IMR-90 (cell line): ENCODE measurements at regions not wholly inside any gene's neighbourhood (a gene's known extent, or its start where the extent isn't known, plus 50 kb on each side); places are given as distances from the start of the nearest gene placed in this dataset.

Source experiments
- ATAC-seq: fragments of 200-7000 bp; cut with Tn5 transposase; 2 replicates; pipeline ENCODE4 v1.9.1; 2020; ENCODE audit warnings: low read depth, mild to moderate bottlenecking, moderate library complexity
- BruUV-seq: library from RNA; stranded (reverse); fragments of 400-500 nt; replicated peaks from 2 replicates; lab custom pipeline; 2021; lab: Mats Ljungman, UMichigan
- CTCF ChIA-PET: fragments of 300-600 bp; formaldehyde crosslinking; extraction: SDS; loops from one replicate; lab custom pipeline; 2021; ENCODE audit warnings: antibody characterized with exemption; lab: Yijun Ruan, JAX
- POLR2A ChIA-PET: fragments of 300-600 bp; sonication (Branson Sonifier 250); formaldehyde crosslinking; loops from one replicate; lab custom pipeline; 2022; ENCODE audit warnings: antibody characterized with exemption; ENCODE audit not compliant: unreplicated experiment; lab: Charles Lee
- DNase-seq: peaks from one replicate; pipeline ENCODE4 v3.0.0; 2013
- H2AFZ ChIP-seq: replicated peaks from 2 replicates; pipeline ENCODE3; 2013; ENCODE audit warnings: low read length, mild to moderate bottlenecking; ENCODE audit not compliant: poor library complexity
- H2AK5ac ChIP-seq: 2 replicates; pipeline ENCODE4 v1.6.1; 2013; ENCODE audit warnings: low read depth, low read length, inconsistent platforms
- H2AK9ac ChIP-seq: replicated peaks from 2 replicates; pipeline ENCODE3; 2013; ENCODE audit warnings: mild to moderate bottlenecking, low read depth, low read length, moderate library complexity; ENCODE audit not compliant: poor library complexity
- H2BK120ac ChIP-seq: 2 replicates; pipeline ENCODE4 v1.6.1; 2013; ENCODE audit warnings: low read depth, low read length, inconsistent platforms
- H2BK15ac ChIP-seq: 3 replicates; pipeline ENCODE4 v1.6.1; 2013; ENCODE audit warnings: low read depth, low read length, inconsistent platforms
- H2BK20ac ChIP-seq: 2 replicates; pipeline ENCODE4 v1.6.1; 2013; ENCODE audit warnings: low read depth, mild to moderate bottlenecking, inconsistent platforms, low read length, moderate library complexity
- H2BK5ac ChIP-seq: 2 replicates; pipeline ENCODE4 v1.6.1; 2013; ENCODE audit warnings: mild to moderate bottlenecking, low read depth, low read length, inconsistent platforms; ENCODE audit not compliant: poor library complexity, severe bottlenecking
- H3K14ac ChIP-seq: replicated peaks from 2 replicates; pipeline ENCODE4 v1.6.1; 2013; ENCODE audit warnings: low read depth, low read length, inconsistent platforms
- H3K18ac ChIP-seq: 2 replicates; pipeline ENCODE4 v1.6.1; 2013; ENCODE audit warnings: low read depth, low read length, control low read depth
- H3K23ac ChIP-seq: 2 replicates; pipeline ENCODE4 v1.6.1; 2013; ENCODE audit warnings: low read depth, low read length, inconsistent platforms
- H3K27ac ChIP-seq: 2 replicates; pipeline ENCODE4 v1.5.1; 2013; ENCODE audit warnings: mild to moderate bottlenecking, control low read depth, low read length; ENCODE audit not compliant: insufficient read depth
- H3K27me3 ChIP-seq: 2 replicates; pipeline ENCODE4 v1.6.1; 2013; ENCODE audit warnings: low read length; ENCODE audit not compliant: control insufficient read depth, insufficient read depth
- H3K36me3 ChIP-seq: 2 replicates; pipeline ENCODE4 v1.6.1; 2013; ENCODE audit warnings: low read length, mixed read lengths; ENCODE audit not compliant: control insufficient read depth, insufficient read depth
- H3K4ac ChIP-seq: 2 replicates; pipeline ENCODE4 v1.6.1; 2013; ENCODE audit warnings: low read depth, low read length, inconsistent platforms
- H3K4me1 ChIP-seq: 2 replicates; pipeline ENCODE4 v1.6.1; 2013; ENCODE audit warnings: low read length, mixed read lengths; ENCODE audit not compliant: control insufficient read depth, insufficient read depth
- H3K4me2 ChIP-seq: 2 replicates; pipeline ENCODE4 v1.6.1; 2013; ENCODE audit warnings: low read depth, mild to moderate bottlenecking, control low read depth, low read length, moderate library complexity
- H3K4me3 ChIP-seq: 2 replicates; pipeline ENCODE4 v1.5.1; 2013; ENCODE audit warnings: low read depth, mild to moderate bottlenecking, control low read depth, low read length, moderate library complexity; ENCODE audit not compliant: insufficient read depth
- H3K56ac ChIP-seq: 2 replicates; pipeline ENCODE4 v1.6.1; 2013; ENCODE audit warnings: low read length, inconsistent platforms; ENCODE audit not compliant: insufficient read depth; ENCODE audit errors: extremely low read depth
- H3K79me1 ChIP-seq, 2 experiments: 2 replicates each; pipeline ENCODE4 v1.6.1; 2013; ENCODE audit warnings: low read length in 2 of 2, inconsistent platforms in 1 of 2, low read depth in 1 of 2
- H3K9ac ChIP-seq: 2 replicates; pipeline ENCODE4 v1.6.1; 2013; ENCODE audit warnings: low read depth, low read length, control low read depth
- H3K9me1 ChIP-seq: 2 replicates; pipeline ENCODE4 v1.6.1; 2013; ENCODE audit warnings: low read length, inconsistent platforms; ENCODE audit not compliant: insufficient read depth
- H3K9me3 ChIP-seq: 2 replicates; pipeline ENCODE4 v1.6.1; 2013; ENCODE audit warnings: low read length; ENCODE audit not compliant: control insufficient read depth, insufficient read depth
- H4K20me1 ChIP-seq: 2 replicates; pipeline ENCODE4 v1.6.1; 2013; ENCODE audit warnings: low read length, inconsistent platforms; ENCODE audit not compliant: insufficient read depth
- H4K5ac ChIP-seq: 2 replicates; pipeline ENCODE4 v1.6.1; 2013; ENCODE audit warnings: mild to moderate bottlenecking, low read depth, low read length, control low read depth
- H4K8ac ChIP-seq, 2 experiments: 2 replicates each; pipeline ENCODE4 v1.6.1; 2013; ENCODE audit warnings: low read depth in 2 of 2, low read length in 2 of 2, control low read depth in 1 of 2, inconsistent platforms in 1 of 2
- H4K91ac ChIP-seq: 2 replicates; pipeline ENCODE4 v1.6.1; 2013; ENCODE audit warnings: low read depth, low read length, inconsistent platforms; ENCODE audit not compliant: insufficient read depth
- BHLHE40 ChIP-seq: fragments of 150-350 bp; IDR thresholded peaks from 2 replicates; pipeline ENCODE4 v1.6.1; 2016; ENCODE audit warnings: mild to moderate bottlenecking, low read depth, low read length
- CHD1 ChIP-seq: IDR thresholded peaks from 2 replicates; pipeline ENCODE4 v1.6.1; 2012; ENCODE audit warnings: low read depth, low read length, improper control_type of control experiment
- RAD21 ChIP-seq: IDR thresholded peaks from 2 replicates; pipeline ENCODE4 v1.6.1; 2012; ENCODE audit warnings: low read length, improper control_type of control experiment
- WGBS, 2 experiments: methylation state at CpG; one replicate each; pipeline versions ENCODE4 v1.1.5 to v1.1.7; 2013; ENCODE audit warnings: missing lambda C conversion rate in 2 of 2; ENCODE audit not compliant: insufficient read length in 1 of 2; ENCODE audit errors: extremely low coverage in 2 of 2; 5-methylcytosine and 5-hydroxymethylcytosine counted together
- dilution Hi-C: fragments of 300-500 bp; cut with HindIII; formaldehyde crosslinking; loops from one replicate; pipeline ENCODE4 v1.14.3; 2018; ENCODE audit warnings: low sequenced_read_pairs; ENCODE audit not compliant: unreplicated experiment
- in situ Hi-C: fragments of 300-500 bp; cut with MboI; formaldehyde crosslinking; loops from 3 replicates; pipeline ENCODE4 v1.14.3; 2019; ENCODE audit warnings: low sequenced_read_pairs, inconsistent platforms, mixed read lengths
- intact Hi-C: fragments of 100-400 bp; cut with micrococcal nuclease; formaldehyde crosslinking; loops from 2 replicates; pipeline ENCODE4 v1.10.0; 2022

DNA sequence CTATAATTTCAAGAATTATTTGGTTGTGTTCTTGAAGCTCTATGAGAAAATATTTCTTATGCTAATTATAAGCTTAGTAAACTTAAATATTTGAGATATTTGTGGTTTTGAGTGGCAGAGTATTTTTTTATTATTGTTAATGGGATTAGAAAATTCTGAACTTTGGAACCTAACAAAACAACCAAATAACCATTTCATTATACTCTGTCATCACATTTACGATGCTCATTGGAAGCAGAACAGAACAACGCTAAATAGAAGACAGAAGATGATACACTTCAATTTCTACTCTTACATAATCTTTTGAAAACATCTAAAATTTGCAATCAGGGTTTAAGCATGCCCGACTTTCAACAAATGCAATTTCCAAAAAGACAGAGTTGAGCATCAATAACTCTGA, 270.2 kb downstream of the PTPRC start:
- H2AK5ac ChIP-seq, result no peak overlapping the region
- CTCF ChIA-PET, result interaction anchor here (0.6 kb wide), 1 partner anchor 201 kb away, joined by 3 read pairs; no protein-coding TSS in a partner anchor

More for the DNA sequence above, 270.2 kb downstream of the PTPRC start:
- Histone ChIP-seq H3K9ac (no peak overlapping the region), H3K4ac (no peak overlapping the region), H3K9me3 (no peaks in the 10 kb centered on the region), H2BK20ac (no peak overlapping the region), H2BK5ac (no peak overlapping the region), H3K79me1 (peaks cover 11 to 35% of the 10 kb centered on the region in 2 experiments), H4K20me1 (peaks cover 8% of the 10 kb centered on the region; the same call in 1 of the 2 replicates), H3K4me2 (no peak overlapping the region), H3K27me3 (no peaks in the 10 kb centered on the region), H3K18ac (no peak overlapping the region), H3K56ac (no peak overlapping the region), H2AFZ (no peak overlapping the region), H3K23ac (no peak overlapping the region), H4K5ac (no peak overlapping the region), H2BK15ac (no peak overlapping the region), H2BK120ac (no peak overlapping the region), H3K4me1 (peaks cover 3% of the 10 kb centered on the region; the same call in 1 of the 2 replicates), H3K27ac (no peak overlapping the region), H3K36me3 (peaks cover 2% of the 10 kb centered on the region; the same call in 1 of the 2 replicates), H3K14ac (no peak overlapping the region), H4K8ac (no peak overlapping the region), H4K91ac (no peak overlapping the region), H2AK9ac (no peak overlapping the region), H3K9me1 (peaks cover 5% of the 10 kb centered on the region; the same call in 1 of the 2 replicates), H3K4me3 (no peak overlapping the region)
- intact Hi-C loops (no loop called here), in situ Hi-C loops (no loop called here), dilution Hi-C loops (no loop called here)
- no peak for TF ChIP-seq RAD21
- TF ChIP-seq BHLHE40, result no peak
- TF ChIP-seq CHD1, result no peak
- WGBS, 2 experiments, result 100% methylated on average over 1 of the region's 3 CpGs; no CpG with 5 or more reads in 1 of the 2 experiments
- no TSS peak for BruUV-seq
- POLR2A ChIA-PET, result interaction anchor here (0.6 kb wide), 1 partner anchor 844 kb away, joined by 4 read pairs; no protein-coding TSS in a partner anchor
- DNase-seq (no peak), ATAC-seq (no peak)
